Sigmoid colon (tissue), 4 donors: ENCODE measurements at regions not wholly inside any gene's neighbourhood (a gene's known extent, or its start where the extent isn't known, plus 50 kb on each side); places are given as distances from the start of the nearest gene placed in this dataset.

Source experiments
- CTCF ChIP-seq, 4 experiments: fragments of 450-650 bp in 3 of 4; fragments of 200-600 bp in 1 of 4; IDR thresholded peaks; one replicate each; pipeline ENCODE4 v1.5.1; 2016 to 2019; ENCODE audit warnings: antibody characterized with exemption in 4 of 4, mild to moderate bottlenecking in 3 of 4, moderate library complexity in 2 of 4
- POLR2AphosphoS5 ChIP-seq, 4 donors: sonication (generic); formaldehyde crosslinking; IDR thresholded peaks; one replicate each; pipeline ENCODE4 v1.6.1; 2017; ENCODE audit warnings: antibody characterized with exemption in 4 of 4

GRCh38 chr13:27348461-27348860, 76.0 kb upstream of the GTF3A start:
- TF ChIP-seq CTCF (IDR thresholded peaks at IDR 0.05) (no peak), POLR2AphosphoS5 (IDR thresholded peaks at IDR 0.05) (no peak)
